ENCODE measurements at regions not wholly inside any gene's neighbourhood (a gene's known extent, or its start where the extent isn't known, plus 50 kb on each side); places are given as distances from the start of the nearest gene placed in this dataset.

- Histone ChIP-seq H3K27me3 (no peaks in the 10 kb centered on the region), H3K4me1 (peaks cover 0 to 7% (median 0%) of the 10 kb centered on the region in 9 donors), H3K4me3 (no peak overlapping the region), H3K36me3 (no peaks in the 10 kb centered on the region), H3K27ac (no peak overlapping the region), H3K9me3 (no peaks in the 10 kb centered on the region)
- WGBS, 2 donors, result 87 to 95% methylated on average over 3 of the region's 3 CpGs
- ATAC-seq (no peak), DNase-seq (no peak)
- no peak for TF ChIP-seq CTCF (IDR thresholded peaks at IDR 0.05)
- intact Hi-C loops (cut with DNase I), result no loop called here
These were observed 1351.3 kb downstream of the EFNB2 start for GRCh38 chr13:105184201-105184600.

DNA sequence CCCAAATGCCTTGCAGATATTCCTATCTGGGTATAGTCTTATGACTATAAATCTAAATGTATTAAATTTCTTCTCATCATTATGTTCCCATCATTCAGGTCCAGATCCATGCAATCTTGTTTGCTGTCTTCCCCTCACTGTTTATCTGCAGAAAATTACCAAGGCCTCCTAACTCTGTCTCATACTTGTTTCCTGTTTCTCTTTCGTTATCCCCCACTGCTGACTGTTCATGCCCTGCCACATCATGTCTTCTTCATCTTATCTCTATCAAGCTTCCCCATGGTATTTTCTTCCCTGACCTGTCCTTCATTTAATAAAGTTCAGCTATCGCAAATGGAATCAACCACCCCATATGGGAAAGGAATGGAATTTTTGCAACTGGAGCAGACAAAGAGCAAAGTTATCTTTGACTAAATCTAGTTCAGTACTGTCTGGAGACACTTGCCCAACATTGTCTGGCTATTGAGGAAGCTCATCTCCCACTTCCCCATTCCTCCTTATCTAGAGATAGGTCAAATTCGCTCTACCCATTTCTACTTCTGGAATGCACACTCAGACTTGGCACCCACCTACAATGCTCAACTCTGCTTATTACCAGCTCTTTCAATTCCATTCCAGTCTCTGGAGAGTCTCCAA lies 1358.1 kb downstream of the EFNB2 start:
- ATAC-seq, result no peak
- Histone ChIP-seq H3K9me3 (peaks cover 0 to 2% (median 0%) of the 10 kb centered on the region in 11 donors), H3K27ac (no peak overlapping the region), H3K36me3 (no peaks in the 10 kb centered on the region), H3K4me1 (peaks cover 0 to 7% (median 0%) of the 10 kb centered on the region in 9 donors), H3K27me3 (no peaks in the 10 kb centered on the region), H3K4me3 (no peak overlapping the region)
- DNase-seq, result no peak
- intact Hi-C loops (cut with DNase I), result no loop called here
- no peak for TF ChIP-seq CTCF (IDR thresholded peaks at IDR 0.05)
- 71 to 77% methylated on average over 3 of the region's 3 CpGs for WGBS, 2 donors

- Histone ChIP-seq H3K4me1 (no peaks in the 10 kb centered on the region), H3K36me3 (no peaks in the 10 kb centered on the region), H3K4me3 (no peak overlapping the region), H3K27me3 (no peaks in the 10 kb centered on the region), H3K27ac (no peak overlapping the region), H3K9me3 (peaks cover 0 to 30% (median 7%) of the 10 kb centered on the region in 11 donors)
- ATAC-seq, result no peak
- intact Hi-C loops (cut with DNase I), result no loop called here
- DNase-seq, result no peak
- TF ChIP-seq CTCF (IDR thresholded peaks at IDR 0.05), result no peak
These were observed 1365.0 kb downstream of the EFNB2 start for GRCh38 chr13:105170438-105170837.

DNA sequence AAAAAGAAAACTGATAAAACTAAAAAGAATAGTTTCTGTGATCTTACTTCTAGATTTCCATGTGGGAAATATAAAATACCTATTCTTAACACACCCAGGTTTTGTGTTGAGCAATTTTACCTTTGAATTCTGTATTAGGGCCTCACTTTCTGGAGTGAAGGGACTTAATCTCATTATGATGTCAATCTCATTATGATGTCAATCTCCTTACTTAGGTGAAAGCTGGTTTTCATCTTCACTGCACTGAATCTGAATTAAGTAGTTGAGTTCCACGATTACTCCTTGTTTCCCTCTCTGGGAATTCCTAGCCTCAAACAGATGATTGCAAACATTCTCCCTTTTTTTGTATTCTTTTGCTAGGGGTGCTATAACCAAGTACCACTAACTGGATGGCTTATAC lies 1367.2 kb downstream of the EFNB2 start:
- intact Hi-C loops (cut with DNase I), result no loop called here
- TF ChIP-seq CTCF (IDR thresholded peaks at IDR 0.05), result no peak
- Histone ChIP-seq H3K4me1 (no peaks in the 10 kb centered on the region), H3K36me3 (no peaks in the 10 kb centered on the region), H3K9me3 (peaks cover 0 to 30% (median 7%) of the 10 kb centered on the region in 11 donors), H3K27me3 (no peaks in the 10 kb centered on the region), H3K4me3 (no peak overlapping the region), H3K27ac (no peak overlapping the region)
- WGBS, 2 donors, result 77 to 80% methylated on average over 1 of the region's 1 CpG
- DNase-seq, result no peak
- no peak for ATAC-seq
